Ammon's horn (tissue), 1 donor: ENCODE measurements at regions not wholly inside any gene's neighbourhood (a gene's known extent, or its start where the extent isn't known, plus 50 kb on each side); places are given as distances from the start of the nearest gene placed in this dataset.

ENCODE experiments used
- DNase-seq: peaks from one replicate; pipeline ENCODE4 v3.0.0-alpha.2; 2016; ENCODE audit warnings: low spot score

GRCh38 chr14:58697930-58698642 is 60.3 kb downstream of the DACT1 start:
- peak; percentile 21 for DNase-seq

- DNase-seq = no peak
Observed at GRCh38 chr14:58699681-58700205, 62.0 kb downstream of the DACT1 start.

- peak; percentile 49 for DNase-seq
Observed at GRCh38 chr14:58701156-58701555, 63.4 kb downstream of the DACT1 start.

- DNase-seq = no peak
Observed at GRCh38 chr14:58701604-58702003, 63.8 kb downstream of the DACT1 start.

- DNase-seq = peak; percentile 25
Observed at GRCh38 chr14:58702441-58703160, 64.8 kb downstream of the DACT1 start.

GRCh38 chr14:58703161-58703506 is 65.4 kb downstream of the DACT1 start:
- no peak for DNase-seq

GRCh38 chr14:58705066-58705465 is 67.3 kb downstream of the DACT1 start:
- no peak for DNase-seq

- no peak for DNase-seq
Observed at GRCh38 chr14:58707949-58708348, 70.2 kb downstream of the DACT1 start.

- DNase-seq = no peak
Observed at GRCh38 chr14:58709949-58710348, 72.2 kb downstream of the DACT1 start.

- no peak for DNase-seq
Observed at GRCh38 chr14:58711382-58711781, 73.6 kb downstream of the DACT1 start.

GRCh38 chr14:58712357-58712756 is 74.6 kb downstream of the DACT1 start:
- no peak for DNase-seq

GRCh38 chr14:58713677-58714076 is 75.9 kb downstream of the DACT1 start:
- no peak for DNase-seq

- no peak for DNase-seq
Observed at GRCh38 chr14:58716706-58717105, 78.9 kb downstream of the DACT1 start.

- no peak for DNase-seq
Observed at GRCh38 chr14:58717211-58717610, 79.4 kb downstream of the DACT1 start.

GRCh38 chr14:58717813-58718212 is 80.1 kb downstream of the DACT1 start:
- DNase-seq = no peak

GRCh38 chr14:58718226-58719205 is 80.8 kb downstream of the DACT1 start:
- DNase-seq = no peak

- no peak for DNase-seq
Observed at GRCh38 chr14:58721723-58722122, 84.0 kb downstream of the DACT1 start.

- DNase-seq = no peak
Observed at GRCh38 chr14:58722441-58722840, 84.7 kb downstream of the DACT1 start.

- no peak for DNase-seq
Observed at GRCh38 chr14:58724206-58724605, 86.4 kb downstream of the DACT1 start.

- DNase-seq = no peak
Observed at GRCh38 chr14:58724702-58725101, 86.9 kb downstream of the DACT1 start.

- no peak for DNase-seq
Observed at GRCh38 chr14:58725226-58725625, 87.5 kb downstream of the DACT1 start.

- no peak for DNase-seq
Observed at GRCh38 chr14:58725871-58726270, 88.1 kb downstream of the DACT1 start.
